ENCODE measurements at regions not wholly inside any gene's neighbourhood (a gene's known extent, or its start where the extent isn't known, plus 50 kb on each side); places are given as distances from the start of the nearest gene placed in this dataset.

DNA sequence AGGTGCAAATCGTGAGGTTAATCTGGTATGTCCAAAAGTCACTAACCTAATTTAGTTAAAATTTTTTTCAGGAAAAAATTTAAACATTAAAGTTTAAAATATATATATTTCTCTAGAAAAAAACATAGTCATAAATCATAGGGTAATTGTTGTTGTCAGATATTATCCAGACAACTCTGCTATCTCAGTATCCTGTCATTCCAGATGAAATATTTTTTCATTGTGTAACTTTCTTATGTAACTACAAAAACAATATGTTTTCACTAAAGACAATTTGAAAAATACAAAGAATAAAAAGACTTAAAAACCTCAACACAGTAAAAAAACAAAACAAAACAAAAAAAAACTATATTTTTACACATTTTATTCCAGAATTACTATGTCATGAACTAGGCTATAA lies 57.6 kb downstream of the TENT5A start:
- no peak for DNase-seq
- no peak for ATAC-seq

DNA sequence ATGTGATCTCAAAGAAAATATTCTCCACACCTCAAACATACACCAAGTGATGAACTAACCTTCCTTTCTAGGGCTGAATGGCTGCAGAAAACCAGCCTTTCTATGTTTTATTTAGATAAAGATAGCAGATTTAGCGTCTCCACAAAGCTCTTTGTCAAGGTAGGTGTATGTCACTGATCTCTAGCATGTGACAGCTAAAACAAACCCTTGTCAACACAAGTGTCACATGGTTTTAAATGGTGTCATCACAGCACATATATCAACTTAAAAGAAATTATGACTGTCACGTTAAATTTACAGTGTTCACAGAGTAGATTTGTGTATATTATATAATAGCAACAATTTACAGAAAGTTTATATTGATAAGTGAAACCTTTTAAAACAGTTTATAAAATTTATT lies 58.3 kb downstream of the TENT5A start:
- DNase-seq (no peak), ATAC-seq (no peak)

DNA sequence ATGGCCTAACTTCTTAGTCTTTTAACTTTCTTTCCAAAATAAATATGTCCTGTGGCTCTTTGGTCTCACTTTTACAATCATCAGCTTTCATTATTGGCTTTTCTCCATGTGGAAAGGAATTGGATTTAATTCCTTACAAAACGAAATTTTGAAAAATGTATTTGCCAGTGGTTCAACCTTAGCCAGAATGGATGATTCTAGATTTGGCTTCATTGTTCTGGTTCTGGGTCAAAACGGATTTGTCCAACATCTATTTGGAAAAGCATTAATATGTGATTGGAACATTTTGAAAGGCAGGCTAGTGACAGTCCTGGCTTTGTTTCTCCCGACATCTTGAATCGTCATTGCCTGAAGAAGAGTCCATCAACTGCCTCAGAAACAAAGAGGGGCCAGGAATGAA lies 59.2 kb downstream of the TENT5A start:
- DNase-seq (no peak), ATAC-seq (no peak)

DNA sequence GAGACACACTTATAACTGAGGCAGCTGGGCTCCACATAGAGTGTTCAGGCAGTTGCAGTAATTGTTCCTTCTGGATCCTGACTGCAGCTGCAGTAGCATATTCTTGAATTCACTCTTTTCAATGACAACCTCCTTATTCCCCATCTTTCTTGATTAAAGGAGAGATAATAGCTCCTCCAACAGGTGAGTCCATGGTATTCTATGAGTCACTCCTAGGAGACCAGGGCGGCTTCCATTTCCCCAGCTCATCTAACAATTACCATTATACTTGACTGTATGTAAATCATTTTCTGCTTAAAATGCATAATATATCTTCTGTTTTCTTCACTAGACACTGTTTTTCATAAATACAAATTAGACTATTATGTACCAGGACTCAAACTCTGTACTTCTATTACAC lies 62.4 kb downstream of the TENT5A start:
- no peak for ATAC-seq
- no peak for DNase-seq

DNA sequence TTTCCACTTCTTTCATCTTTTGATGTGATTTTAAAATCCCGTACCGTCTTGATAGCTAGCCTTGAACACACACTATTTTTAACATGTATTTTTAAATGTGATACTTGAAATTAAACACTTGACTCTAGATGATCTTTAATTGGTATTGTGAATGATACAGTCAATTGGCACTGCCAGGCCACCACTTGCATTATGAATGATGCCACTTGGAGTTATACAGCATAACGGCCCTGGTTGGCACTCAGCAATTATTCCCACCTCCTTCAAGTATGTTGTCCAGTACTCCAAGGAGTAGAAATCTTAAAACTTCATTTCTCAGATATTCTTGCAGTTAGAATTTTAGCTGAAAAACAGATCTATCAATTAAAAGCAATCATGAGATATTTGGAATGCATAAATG lies 62.9 kb downstream of the TENT5A start:
- no peak for ATAC-seq

DNA sequence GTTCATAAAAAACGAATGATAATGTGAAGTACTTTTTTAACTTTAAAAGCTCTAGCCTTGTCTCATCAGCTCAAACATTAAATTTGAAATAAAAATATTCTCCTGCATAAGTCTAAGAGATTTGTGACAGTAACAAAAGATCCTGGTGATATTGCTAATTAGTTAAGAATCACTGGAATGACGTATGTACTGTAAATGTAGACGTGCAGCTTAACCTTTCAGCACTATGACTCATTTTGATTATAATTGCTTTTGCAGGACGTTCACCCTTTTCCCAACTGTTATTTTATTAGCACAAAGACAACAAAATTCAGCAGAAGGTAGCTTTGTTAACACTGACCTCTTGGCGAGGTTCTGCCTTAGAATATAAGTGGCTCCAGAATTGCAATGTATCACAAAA lies 68.6 kb downstream of the TENT5A start:
- DNase-seq (no peak), ATAC-seq (no peak)

More for the DNA sequence above, 62.9 kb downstream of the TENT5A start:
- no peak for DNase-seq

DNA sequence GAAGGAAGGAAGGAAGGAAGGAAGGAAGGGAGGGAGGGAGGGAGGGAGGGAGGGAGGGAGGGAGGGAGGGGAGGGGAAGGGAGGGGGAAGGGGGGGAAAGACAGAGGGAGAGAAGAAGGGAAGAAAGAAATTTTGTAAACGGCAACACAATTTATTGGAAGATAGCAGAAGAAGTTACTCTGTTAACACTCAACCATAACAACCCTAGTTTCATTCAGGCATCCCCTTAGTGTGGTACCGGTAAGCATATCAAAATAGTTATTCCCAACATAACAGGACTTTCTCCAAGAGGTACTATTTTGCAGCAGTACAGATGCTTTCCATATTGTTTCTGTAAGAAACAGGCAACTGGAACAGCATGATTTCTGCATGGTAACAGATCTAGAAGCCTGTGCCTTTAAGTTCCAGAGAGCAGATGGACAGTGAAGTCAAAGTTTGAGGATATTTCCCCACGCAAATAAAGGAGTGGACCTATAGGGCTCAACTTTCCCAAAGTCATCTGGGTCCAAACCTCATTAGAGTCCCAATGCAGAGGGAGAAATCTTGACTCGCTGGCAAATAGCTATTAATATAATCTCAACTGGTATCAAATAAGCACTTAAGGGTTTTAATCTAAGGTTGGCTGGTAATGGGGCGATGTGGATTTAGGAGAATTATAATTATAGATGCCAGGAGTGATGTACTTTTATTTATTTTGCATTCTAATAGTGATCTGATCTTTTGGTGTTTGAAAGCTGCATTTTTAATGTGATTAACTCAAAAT lies 69.4 kb downstream of the TENT5A start:
- no peak for ATAC-seq

DNA sequence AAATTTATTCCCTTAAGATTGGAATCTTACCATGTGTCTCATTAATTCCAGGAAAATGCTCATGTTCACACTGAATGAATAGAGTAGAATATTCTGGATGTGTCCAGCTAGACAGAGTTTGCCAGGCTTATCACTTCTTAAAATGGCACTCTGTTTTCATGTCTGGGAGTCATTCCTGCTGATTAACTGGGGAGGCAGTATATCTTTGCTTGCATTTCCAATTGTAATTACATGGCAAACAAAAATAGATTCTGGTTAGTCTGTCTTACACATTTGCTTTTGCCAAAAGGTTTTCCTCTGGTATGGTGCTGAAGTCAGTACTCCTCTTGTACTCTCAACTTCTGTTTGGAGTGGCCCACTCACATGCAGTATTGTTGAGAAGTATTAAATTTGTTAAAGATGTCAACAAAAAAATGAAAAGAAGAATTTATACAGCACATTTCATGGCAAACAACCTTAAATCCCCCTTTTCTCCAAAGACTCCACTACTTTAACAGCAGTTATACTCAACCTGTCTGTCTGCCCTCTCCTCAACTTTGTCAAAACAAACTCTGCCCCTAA lies 70.2 kb downstream of the TENT5A start:
- ATAC-seq, result no peak

More for the DNA sequence above, 69.4 kb downstream of the TENT5A start:
- DNase-seq, result no peak

DNA sequence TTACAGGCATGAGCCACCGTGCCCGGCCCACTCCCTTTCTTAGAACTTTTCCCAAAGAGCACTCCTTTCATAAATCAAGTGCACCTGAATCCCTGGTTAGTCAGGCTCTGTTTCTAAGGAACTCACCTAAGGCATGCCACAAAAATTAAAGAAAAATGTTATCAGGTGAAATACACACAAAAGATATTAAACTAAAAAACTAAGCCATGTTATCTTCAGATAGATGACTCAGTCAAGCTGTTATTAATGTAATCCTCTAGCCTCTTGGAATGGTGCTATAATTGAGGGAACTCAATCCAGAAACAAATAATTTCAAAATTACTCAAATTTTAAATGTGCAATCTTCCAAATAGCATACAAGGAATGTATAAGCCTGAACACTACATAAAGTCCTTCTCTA lies 83.0 kb downstream of the TENT5A start:
- DNase-seq, result no peak
- ATAC-seq, result no peak

More for the DNA sequence above, 70.2 kb downstream of the TENT5A start:
- DNase-seq, result no peak

DNA sequence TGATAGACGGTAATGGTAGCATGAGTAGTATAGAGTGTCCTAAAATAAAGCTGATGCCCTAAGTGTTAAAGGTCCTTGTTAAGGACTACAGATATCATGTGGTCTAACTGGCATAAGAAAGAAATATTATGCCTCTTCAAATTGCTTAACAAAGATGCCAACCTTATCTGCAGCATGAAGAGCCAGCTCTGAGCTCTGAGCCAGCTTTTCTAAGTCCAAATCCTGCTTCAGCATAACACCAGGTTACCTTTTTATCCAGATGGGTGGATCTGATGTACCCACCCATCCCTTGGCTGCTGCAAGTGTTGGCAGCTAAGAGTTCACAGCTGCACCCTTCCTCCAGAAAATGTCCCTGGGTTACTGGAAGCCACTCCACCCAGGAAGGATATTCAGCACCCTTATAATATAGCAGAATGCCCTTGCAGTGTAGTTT lies 83.8 kb downstream of the TENT5A start:
- no peak for DNase-seq
- ATAC-seq, result no peak

DNA sequence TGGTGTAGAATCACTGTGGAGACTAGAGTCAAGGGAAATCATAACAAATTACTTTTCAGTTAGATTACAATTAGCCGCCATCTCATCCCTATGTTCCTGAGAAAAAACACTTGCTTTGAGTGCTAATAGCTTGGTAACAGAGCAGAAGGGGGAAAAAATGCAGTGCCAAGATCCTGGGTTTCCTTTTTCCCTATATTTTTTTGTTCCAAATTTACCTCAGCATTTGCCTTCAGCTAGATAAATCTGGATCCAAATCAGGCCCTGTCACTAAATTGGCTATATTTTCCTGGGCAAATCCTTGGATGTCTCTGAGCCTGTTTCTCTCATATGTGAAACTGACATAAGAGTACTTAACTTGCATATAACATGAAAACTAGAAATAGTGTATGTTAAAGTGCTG lies 86.0 kb downstream of the TENT5A start:
- ATAC-seq (no peak), DNase-seq (no peak)

DNA sequence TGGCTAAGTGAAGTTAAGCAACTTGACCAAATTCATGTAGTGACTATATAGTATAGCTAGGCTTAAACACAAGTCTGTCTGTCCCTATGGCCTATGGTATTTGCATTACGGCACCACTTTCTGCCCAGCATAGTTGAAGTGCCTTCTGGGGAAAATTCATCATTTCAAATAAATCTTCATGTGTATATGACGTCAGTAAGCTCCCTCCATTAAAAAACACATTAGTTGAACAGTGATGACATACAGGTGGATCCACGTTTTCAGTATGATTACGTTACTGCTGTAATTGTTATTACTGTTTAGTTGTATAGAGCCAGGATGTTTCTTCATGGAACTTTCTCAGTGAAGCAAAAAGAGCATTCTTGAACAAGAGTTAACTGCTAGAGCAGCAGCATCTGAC lies 96.2 kb downstream of the TENT5A start:
- ATAC-seq (no peak), DNase-seq (no peak)

DNA sequence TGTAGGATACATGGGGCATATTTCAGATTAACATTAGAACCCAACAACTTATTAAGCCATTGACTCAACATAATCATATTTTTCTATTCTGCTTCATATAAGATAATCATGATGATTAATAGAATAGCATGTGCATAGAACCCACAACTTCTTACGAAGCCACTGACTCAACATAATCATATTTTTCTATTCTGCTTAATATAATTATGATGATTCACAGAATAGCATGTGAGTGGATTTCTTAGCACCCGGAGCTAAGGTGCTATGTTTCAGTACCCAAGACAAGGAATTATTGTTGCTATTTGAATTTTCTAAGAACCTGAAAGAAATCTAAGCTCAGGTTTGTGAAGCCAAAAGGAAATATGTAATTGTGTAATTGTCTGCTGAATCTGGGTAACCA lies 96.8 kb downstream of the TENT5A start:
- no peak for DNase-seq
- no peak for ATAC-seq

DNA sequence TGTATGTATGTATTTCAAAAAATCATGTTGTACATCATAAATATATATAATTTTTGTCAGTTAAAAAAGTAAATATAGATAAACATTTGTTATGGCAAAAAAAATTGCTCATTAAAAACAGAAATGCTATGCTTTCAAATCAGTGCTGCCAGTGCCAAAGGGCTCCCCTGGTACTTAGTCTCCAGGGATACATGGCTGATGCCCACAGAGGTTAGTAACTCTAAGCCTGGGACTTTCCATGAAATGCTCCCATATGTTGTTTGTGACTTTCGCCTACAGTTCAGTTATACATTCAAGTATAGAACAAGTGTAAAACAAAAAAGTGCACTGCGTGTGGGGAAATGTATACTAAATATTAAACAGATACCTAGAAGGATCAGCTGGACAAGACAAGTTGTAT lies 104.0 kb downstream of the TENT5A start:
- no peak for DNase-seq
- ATAC-seq, result no peak

DNA sequence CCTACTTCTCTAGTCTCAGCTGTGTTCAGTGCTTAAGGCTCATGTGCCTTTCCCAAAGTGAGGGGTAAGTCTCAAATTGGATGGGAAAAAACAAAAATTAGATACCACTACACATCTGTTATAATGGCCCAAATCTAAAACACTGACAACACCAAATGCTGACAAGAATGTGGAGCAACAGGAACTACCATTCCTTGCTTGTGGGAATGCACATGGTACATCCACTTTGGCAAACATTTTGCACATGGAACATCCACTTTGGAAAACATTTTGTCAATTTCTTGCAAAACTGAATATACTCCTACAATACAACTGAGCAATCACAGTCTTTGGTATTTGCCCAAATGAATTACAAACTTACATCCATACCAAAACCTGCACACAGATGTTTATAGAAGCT lies 109.3 kb downstream of the TENT5A start:
- ATAC-seq (no peak), DNase-seq (no peak)

DNA sequence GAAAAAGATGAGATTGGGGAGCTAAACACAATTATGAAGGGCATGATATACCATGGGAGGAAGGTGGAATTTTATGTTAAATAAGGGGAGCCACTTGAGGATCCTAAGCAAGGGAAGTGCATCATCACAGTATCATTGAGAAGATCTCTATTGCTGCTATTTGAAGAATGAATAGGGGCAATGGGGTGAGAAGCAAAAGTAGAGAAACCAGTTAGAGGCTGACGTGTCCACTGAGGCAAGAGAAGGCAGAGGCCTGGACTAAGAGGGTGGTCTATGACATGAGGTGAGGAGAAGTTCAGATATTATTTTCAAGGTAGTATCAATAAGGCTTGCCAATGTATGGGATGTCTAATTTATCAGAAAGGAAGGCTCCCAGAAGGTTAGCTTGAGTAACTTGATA lies 111.6 kb downstream of the TENT5A start:
- ATAC-seq, result no peak
- DNase-seq, result no peak

DNA sequence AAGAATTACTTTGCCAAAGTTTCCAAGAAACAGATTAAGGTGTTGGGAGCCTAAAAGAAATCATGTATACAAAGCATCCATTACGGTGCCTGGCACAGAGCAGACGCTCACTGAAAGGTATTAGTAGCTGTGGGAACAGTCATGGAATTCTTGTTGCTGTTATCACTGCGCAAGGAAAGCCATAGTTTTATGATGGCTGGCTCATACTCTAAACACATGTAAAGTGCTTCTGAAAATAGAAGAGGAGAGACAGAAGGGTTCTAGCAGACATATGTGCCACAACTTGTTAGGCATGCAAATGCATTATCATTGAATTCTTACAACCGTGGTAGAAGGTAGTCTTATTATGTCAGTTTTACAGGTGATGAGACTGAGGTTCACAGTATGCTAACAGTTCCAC lies 112.4 kb downstream of the TENT5A start:
- no peak for ATAC-seq

DNA sequence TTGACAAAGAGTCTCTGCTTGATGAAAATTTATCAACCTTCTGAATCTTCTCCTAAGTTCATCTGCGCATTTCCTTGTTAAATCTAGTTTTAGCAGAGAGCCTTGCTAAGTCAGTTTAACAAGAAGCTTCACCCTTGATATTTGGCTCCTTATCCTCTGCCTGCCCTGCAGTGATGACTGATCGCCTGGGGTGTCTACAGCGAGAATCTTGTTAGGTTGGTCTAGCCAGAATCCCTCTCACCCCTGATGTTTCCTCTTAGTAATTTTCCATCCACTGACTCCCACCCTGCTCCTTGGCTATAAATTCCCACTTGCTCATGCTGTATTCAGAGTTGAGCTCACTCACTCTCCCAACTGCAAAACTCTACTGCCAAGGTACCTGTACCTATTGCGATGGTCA lies 114.1 kb downstream of the TENT5A start:
- DNase-seq, result no peak
- no peak for ATAC-seq

More for the DNA sequence above, 112.4 kb downstream of the TENT5A start:
- no peak for DNase-seq

DNA sequence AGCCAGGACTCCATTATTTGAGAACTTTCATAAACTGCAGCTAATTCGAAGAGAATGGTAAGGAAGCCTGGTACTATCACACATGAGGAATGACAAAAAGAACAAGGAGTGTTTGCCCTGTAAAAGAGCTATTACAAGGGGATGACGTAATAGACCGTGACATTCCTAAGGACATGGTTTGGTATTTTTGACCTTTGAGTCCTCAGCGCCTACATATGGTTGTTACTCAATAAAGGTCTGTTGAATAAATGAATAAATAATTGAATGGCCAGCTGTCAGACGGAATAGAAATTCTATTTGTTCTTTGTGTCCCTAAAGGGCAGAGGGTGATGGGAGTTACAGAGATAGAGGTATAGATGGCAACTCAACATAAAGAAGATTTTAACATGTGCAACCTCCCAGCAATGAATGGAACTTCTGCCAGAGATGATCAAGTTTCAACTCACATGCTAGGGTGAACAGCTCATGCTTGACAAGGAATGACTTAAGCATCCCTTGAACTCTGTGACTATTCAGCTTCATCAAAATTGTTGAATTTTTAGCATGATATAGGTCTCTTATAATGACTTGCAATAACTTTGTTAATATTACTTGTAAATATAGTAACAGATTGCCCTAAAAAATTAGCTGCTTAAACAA lies 115.4 kb downstream of the TENT5A start:
- no peak for DNase-seq
- no peak for ATAC-seq

DNA sequence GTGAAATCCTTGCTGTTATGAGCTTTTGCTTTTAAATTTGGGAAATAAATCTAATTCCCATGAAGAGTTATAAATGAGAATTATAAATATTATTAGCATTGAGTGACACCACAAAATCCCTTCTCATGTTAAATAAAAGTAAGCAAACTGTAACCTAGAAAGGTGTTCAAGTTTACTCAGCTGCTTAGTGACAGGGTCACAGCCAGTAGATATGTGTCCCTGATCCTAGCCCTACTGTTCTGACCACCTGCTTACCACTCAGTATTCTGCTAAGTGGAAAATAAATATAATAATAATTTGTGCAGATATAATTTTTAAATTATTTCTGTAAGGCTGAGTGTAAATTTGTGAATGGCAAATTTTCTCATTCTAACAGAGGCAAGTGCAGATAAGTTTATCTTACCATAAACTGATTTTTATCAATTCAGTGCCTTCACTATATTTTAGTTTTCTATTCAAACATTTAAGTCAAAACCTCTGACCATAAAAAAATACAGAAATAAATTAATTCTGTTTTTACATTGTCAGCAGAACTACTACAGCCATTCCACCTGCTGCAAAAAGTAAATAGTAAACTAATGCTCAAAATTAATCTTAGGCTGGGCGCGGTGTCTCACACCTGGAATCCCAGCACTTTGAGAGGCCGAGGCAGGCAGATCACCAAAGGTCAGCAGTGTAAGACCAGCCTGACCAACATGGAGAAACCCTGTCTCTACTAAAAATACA lies 118.2 kb downstream of the TENT5A start:
- no peak for DNase-seq
- no peak for ATAC-seq

DNA sequence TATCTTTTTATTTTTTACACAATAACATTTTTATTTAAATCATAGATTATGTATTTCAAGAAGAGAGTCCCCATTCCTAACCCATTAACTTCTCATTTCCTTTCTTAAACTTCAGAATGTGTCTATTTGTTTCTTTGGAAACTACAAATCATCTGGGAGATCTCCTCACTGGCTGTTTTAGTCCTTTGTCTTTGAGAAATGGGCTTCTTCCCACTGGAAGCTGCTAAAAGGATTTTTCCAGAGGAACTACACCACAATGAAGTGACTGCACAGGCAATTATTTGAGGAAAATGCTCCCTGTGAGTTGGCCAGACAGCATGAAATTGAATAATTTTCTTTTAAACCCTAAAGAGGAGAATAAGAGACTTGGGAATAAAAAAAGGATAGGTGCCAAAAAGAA lies 119.1 kb downstream of the TENT5A start:
- DNase-seq, result no peak
- ATAC-seq, result no peak

DNA sequence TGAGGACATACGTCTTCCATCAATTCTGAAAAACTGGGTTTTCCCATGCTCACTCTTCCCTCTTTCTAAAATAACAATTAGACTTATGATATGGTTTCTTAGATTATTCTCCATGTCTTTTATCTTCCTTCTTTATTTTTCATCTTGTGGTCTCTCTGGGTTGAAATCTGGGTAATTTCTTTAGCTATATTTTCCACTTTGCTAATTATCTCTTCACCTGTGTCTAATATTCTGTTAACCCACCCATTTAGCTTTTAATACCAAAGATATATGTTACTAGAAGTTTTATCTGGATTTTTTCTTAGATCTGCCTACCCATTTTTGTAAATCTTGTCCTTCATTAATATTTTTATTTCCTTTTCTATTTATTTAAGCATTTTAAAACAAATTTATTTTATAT lies 121.8 kb downstream of the TENT5A start:
- ATAC-seq (no peak), DNase-seq (no peak)

DNA sequence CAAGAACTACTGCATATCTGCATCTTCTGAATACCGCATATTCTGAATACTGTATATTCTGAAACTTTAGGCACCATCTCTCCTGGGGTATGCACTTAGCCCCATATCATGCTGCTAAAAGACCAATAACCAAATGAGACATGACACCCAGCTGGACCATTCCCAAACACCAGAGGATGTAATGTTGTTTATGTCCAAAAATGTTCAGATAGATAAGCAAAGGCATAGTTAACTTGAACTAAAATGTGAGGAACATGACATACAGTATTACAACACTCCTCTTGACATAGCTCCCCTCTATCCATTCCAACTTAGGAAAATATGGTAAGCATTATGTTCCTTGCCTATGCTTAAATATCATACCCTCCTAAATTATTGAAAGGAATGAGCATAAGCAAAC lies 127.3 kb downstream of the TENT5A start:
- ATAC-seq, result no peak
- no peak for DNase-seq
